ENCODE measurements at regions not wholly inside any gene's neighbourhood (a gene's known extent, or its start where the extent isn't known, plus 50 kb on each side); places are given as distances from the start of the nearest gene placed in this dataset.

DNA sequence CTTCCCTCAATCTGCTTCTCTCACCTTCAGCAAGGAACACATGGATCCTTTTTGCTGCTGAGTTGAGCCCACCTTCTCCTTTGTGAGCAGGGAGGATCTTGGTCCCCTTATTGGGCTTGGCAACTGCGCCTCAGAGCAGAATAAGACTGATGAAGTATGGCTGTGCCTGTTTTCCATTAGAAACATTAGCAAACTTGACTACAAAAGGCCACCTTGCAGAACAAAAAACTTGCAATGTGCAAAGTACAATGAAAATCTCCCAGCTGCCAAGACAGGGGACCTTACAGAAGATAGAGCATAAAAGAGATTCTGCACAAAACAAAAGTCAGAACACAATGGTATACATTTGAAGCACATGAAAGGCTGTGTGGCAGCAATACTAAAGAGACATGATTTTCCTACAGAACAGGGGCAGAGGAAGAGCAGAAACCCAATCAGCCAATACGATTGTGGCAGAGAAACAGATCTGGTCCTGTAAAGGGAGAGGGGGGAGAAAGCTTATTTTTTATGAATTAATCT lies 173.5 kb upstream of the SNX19 start:
- TF ChIP-seq POLR2A (IDR thresholded peaks at IDR 0.05), result no peak
- TF ChIP-seq, protein P1, sequence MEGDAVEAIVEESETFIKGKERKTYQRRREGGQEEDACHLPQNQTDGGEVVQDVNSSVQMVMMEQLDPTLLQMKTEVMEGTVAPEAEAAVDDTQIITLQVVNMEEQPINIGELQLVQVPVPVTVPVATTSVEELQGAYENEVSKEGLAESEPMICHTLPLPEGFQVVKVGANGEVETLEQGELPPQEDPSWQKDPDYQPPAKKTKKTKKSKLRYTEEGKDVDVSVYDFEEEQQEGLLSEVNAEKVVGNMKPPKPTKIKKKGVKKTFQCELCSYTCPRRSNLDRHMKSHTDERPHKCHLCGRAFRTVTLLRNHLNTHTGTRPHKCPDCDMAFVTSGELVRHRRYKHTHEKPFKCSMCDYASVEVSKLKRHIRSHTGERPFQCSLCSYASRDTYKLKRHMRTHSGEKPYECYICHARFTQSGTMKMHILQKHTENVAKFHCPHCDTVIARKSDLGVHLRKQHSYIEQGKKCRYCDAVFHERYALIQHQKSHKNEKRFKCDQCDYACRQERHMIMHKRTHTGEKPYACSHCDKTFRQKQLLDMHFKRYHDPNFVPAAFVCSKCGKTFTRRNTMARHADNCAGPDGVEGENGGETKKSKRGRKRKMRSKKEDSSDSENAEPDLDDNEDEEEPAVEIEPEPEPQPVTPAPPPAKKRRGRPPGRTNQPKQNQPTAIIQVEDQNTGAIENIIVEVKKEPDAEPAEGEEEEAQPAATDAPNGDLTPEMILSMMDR (IDR thresholded peaks at IDR 0.05), result no peak
- TF ChIP-seq POLR2AphosphoS5 (IDR thresholded peaks at IDR 0.05), result no peak

Data from prostate gland (tissue), 2 donors.